HepG2 (cell line): ENCODE measurements at regions not wholly inside any gene's neighbourhood (a gene's known extent, or its start where the extent isn't known, plus 50 kb on each side); places are given as distances from the start of the nearest gene placed in this dataset.

ENCODE experiments used
- CTCF ChIP-seq: sonication (generic); formaldehyde crosslinking; IDR thresholded peaks from 2 replicates; pipeline ENCODE4 v1.5.0; 2020; ENCODE audit warnings: mild to moderate bottlenecking, missing genetic modification reagents, moderate library complexity
- HNRNPLL ChIP-seq: fragments of 200-400 bp; formaldehyde crosslinking; IDR thresholded peaks from 2 replicates; pipeline ENCODE4 v1.6.1; 2017; ENCODE audit warnings: mild to moderate bottlenecking, low read depth, low read length; ENCODE audit not compliant: poor library complexity, severe bottlenecking
- KLF9 ChIP-seq: IDR thresholded peaks from 2 replicates; pipeline ENCODE4 v1.6.1; 2016; ENCODE audit warnings: low read depth
- NFYB ChIP-seq: sonication (generic); formaldehyde crosslinking; IDR thresholded peaks from 2 replicates; pipeline ENCODE4 v1.4.0; 2020; ENCODE audit warnings: missing genetic modification reagents
- NONO ChIP-seq, 2 experiments: fragments of 450-650 bp in 1 of 2; sonication (generic) in 1 of 2; formaldehyde crosslinking in 1 of 2; IDR thresholded peaks in 1 of 2; conservative IDR thresholded peaks in 1 of 2; 2 replicates each; pipeline versions ENCODE4 v1.6.1 to v1.8.0; 2017 to 2022; ENCODE audit warnings: mild to moderate bottlenecking in 1 of 2, missing genetic modification reagents in 1 of 2, moderate library complexity in 1 of 2
- POLR2AphosphoS5 ChIP-seq: IDR thresholded peaks from 2 replicates; pipeline ENCODE4 v1.6.1; 2012; ENCODE audit warnings: low read depth, low read length
- RARA ChIP-seq: IDR thresholded peaks from 2 replicates; pipeline ENCODE4 v1.6.1; 2016; ENCODE audit warnings: missing genetic modification reagents, missing compliant biosample characterization
- SETDB1 ChIP-seq: sonication (generic); formaldehyde crosslinking; IDR thresholded peaks from 2 replicates; pipeline ENCODE4 v1.5.1; 2020; ENCODE audit warnings: missing genetic modification reagents, mild to moderate bottlenecking, borderline replicate concordance
- STAG1 ChIP-seq: sonication (generic); formaldehyde crosslinking; IDR thresholded peaks from 2 replicates; pipeline ENCODE4 v1.4.0; 2020; ENCODE audit warnings: missing genetic modification reagents
- TAF1 ChIP-seq: sonication (generic); formaldehyde crosslinking; IDR thresholded peaks from 2 replicates; pipeline ENCODE4 v1.4.0; 2020; ENCODE audit warnings: missing genetic modification reagents
- ZBTB8A ChIP-seq: sonication (generic); formaldehyde crosslinking; IDR thresholded peaks from 2 replicates; pipeline ENCODE4 v1.4.0; 2020; ENCODE audit warnings: mild to moderate bottlenecking, low read depth, missing genetic modification reagents, borderline replicate concordance
- ZNF253 ChIP-seq: sonication (generic); formaldehyde crosslinking; IDR thresholded peaks from 2 replicates; pipeline ENCODE4 v1.8.0; 2022; ENCODE audit warnings: mild to moderate bottlenecking, missing genetic modification reagents, borderline replicate concordance
- ZNF317 ChIP-seq: sonication (generic); formaldehyde crosslinking; IDR thresholded peaks from 2 replicates; pipeline ENCODE4 v1.5.0; 2020; ENCODE audit warnings: mild to moderate bottlenecking, missing genetic modification reagents

GRCh38 chr5:61820836-61821235 is 485.2 kb upstream of the KIF2A start:
- TF ChIP-seq STAG1 (CRISPR knock-in tag) (no peak), HNRNPLL (no peak), KLF9 (CRISPR knock-in tag) (no peak), POLR2AphosphoS5 (no peak), ZNF317 (CRISPR knock-in tag) (no peak), RARA (CRISPR knock-in tag) (no peak), CTCF (CRISPR knock-in tag) (no peak), SETDB1 (CRISPR knock-in tag) (no peak), ZNF253 (CRISPR knock-in tag) (no peak), NFYB (CRISPR knock-in tag) (no peak), TAF1 (no peak), NONO (IDR thresholded peaks at IDR 0.05) (no peak), NONO (CRISPR knock-in tag; conservative IDR thresholded peaks at IDR 0.05) (no peak), ZBTB8A (CRISPR knock-in tag) (no peak)
